OCI-LY1 (cell line): ENCODE measurements at regions not wholly inside any gene's neighbourhood (a gene's known extent, or its start where the extent isn't known, plus 50 kb on each side); places are given as distances from the start of the nearest gene placed in this dataset.

Experiments used
- H2AFZ ChIP-seq: fragments of 200-600 bp; sonication (generic), shearing (Covaris generic); 2 replicates; pipeline ENCODE4 v1.6.0; 2014; ENCODE audit warnings: antibody characterized with exemption, mild to moderate bottlenecking, low read length
- H3F3A ChIP-seq: fragments of 200-600 bp; sonication (generic), shearing (Covaris generic); 2 replicates; pipeline ENCODE4 v1.6.0; 2014; ENCODE audit warnings: mild to moderate bottlenecking, antibody characterized with exemption, low read length, moderate library complexity; ENCODE audit not compliant: insufficient read depth
- H3K27ac ChIP-seq: fragments of 200-600 bp; sonication (generic); 2 replicates; pipeline ENCODE4 v1.5.1; 2014; ENCODE audit warnings: low read length, mixed run types, mild to moderate bottlenecking, low read depth; ENCODE audit not compliant: poor library complexity, severe bottlenecking
- H3K27me3 ChIP-seq: fragments of 200-600 bp; sonication (generic); 2 replicates; pipeline ENCODE4 v1.6.0; 2014; ENCODE audit warnings: antibody characterized with exemption, mild to moderate bottlenecking, low read length, moderate library complexity; ENCODE audit not compliant: insufficient read depth
- H3K36me3 ChIP-seq: fragments of 200-600 bp; sonication (generic); 2 replicates; pipeline ENCODE4 v1.6.1; 2014; ENCODE audit warnings: mild to moderate bottlenecking, antibody characterized with exemption, low read length, moderate library complexity, mixed read lengths; ENCODE audit not compliant: insufficient read depth
- H3K4me1 ChIP-seq: fragments of 200-600 bp; sonication (generic); 2 replicates; pipeline ENCODE4 v1.5.1; 2014; ENCODE audit warnings: mild to moderate bottlenecking, low read length, moderate library complexity; ENCODE audit not compliant: insufficient read depth, severe bottlenecking
- H3K4me2 ChIP-seq: fragments of 200-600 bp; sonication (generic), shearing (Covaris generic); 2 replicates; pipeline ENCODE4 v1.6.1; 2014; ENCODE audit warnings: low read length
- H3K4me3 ChIP-seq: fragments of 200-600 bp; sonication (generic); 2 replicates; pipeline ENCODE4 v1.5.1; 2014; ENCODE audit warnings: low read length, low read depth, mild to moderate bottlenecking, mixed read lengths; ENCODE audit not compliant: poor library complexity, severe bottlenecking
- H3K79me2 ChIP-seq: fragments of 200-600 bp; shearing (Covaris generic); 2 replicates; pipeline ENCODE4 v1.6.1; 2016; ENCODE audit warnings: mixed run types, low read length, mixed read lengths; ENCODE audit not compliant: insufficient read depth
- H3K9ac ChIP-seq: fragments of 200-600 bp; sonication (generic), shearing (Covaris generic); 2 replicates; pipeline ENCODE4 v1.6.1; 2014; ENCODE audit warnings: mild to moderate bottlenecking, low read length, mixed read lengths
- H3K9me2 ChIP-seq: fragments of 200-600 bp; sonication (generic), shearing (Covaris generic); 2 replicates; pipeline ENCODE4 v1.6.1; 2014; ENCODE audit warnings: low read depth, mild to moderate bottlenecking, low read length, mixed read lengths
- H3K9me3 ChIP-seq: fragments of 200-600 bp; shearing (Covaris generic); 2 replicates; pipeline ENCODE4 v1.6.1; 2014; ENCODE audit warnings: low read length, mixed read lengths
- H4K20me1 ChIP-seq: fragments of 200-600 bp; sonication (generic), shearing (Covaris generic); 2 replicates; pipeline ENCODE4 v1.6.0; 2016; ENCODE audit warnings: mild to moderate bottlenecking, low read length; ENCODE audit not compliant: insufficient read depth
- CTCF ChIP-seq: fragments of 200-600 bp; sonication (generic), shearing (Covaris generic); IDR thresholded peaks from 2 replicates; pipeline ENCODE4 v1.5.1; 2017; ENCODE audit warnings: mild to moderate bottlenecking, antibody characterized with exemption, low read length, moderate library complexity, mixed read lengths
- EZH2 ChIP-seq: fragments of 200-600 bp; sonication (generic), shearing (Covaris generic); IDR thresholded peaks from 2 replicates; pipeline ENCODE4 v1.8.0; 2017; ENCODE audit warnings: borderline replicate concordance, mixed run types, mild to moderate bottlenecking, antibody characterized with exemption, low read length, moderate library complexity, mixed read lengths

GRCh38 chr20:55160037-55160436, 684.6 kb downstream of the DOK5 start:
- Histone ChIP-seq H3K9me3 (no peaks in the 10 kb centered on the region), H3K27ac (no peak overlapping the region)

GRCh38 chr20:55159230-55159629, 683.8 kb downstream of the DOK5 start:
- no peaks in the 10 kb centered on the region for H3K9me3 ChIP-seq
- no peak overlapping the region for H3K9ac ChIP-seq
- H2AFZ ChIP-seq = no peak overlapping the region
- H3F3A ChIP-seq = no peaks in the 10 kb centered on the region
- H3K27ac ChIP-seq = no peak overlapping the region
- H4K20me1 ChIP-seq = no peaks in the 10 kb centered on the region
- H3K4me3 ChIP-seq = no peak overlapping the region
- H3K36me3 ChIP-seq = no peaks in the 10 kb centered on the region
- H3K4me2 ChIP-seq = no peak overlapping the region
- no peaks in the 10 kb centered on the region for H3K4me1 ChIP-seq
- H3K27me3 ChIP-seq = no peaks in the 10 kb centered on the region
- TF ChIP-seq EZH2 (no peak), CTCF (no peak)
- H3K9me2 ChIP-seq = no peaks in the 10 kb centered on the region
- no peaks in the 10 kb centered on the region for H3K79me2 ChIP-seq

More at GRCh38 chr20:55160037-55160436, 684.6 kb downstream of the DOK5 start:
- H4K20me1 ChIP-seq = no peaks in the 10 kb centered on the region
- no peak overlapping the region for H3K4me3 ChIP-seq
- no peak overlapping the region for H2AFZ ChIP-seq
- no peaks in the 10 kb centered on the region for H3F3A ChIP-seq
- H3K9me2 ChIP-seq = no peaks in the 10 kb centered on the region
- H3K4me1 ChIP-seq = no peaks in the 10 kb centered on the region
- H3K9ac ChIP-seq = no peak overlapping the region
- H3K27me3 ChIP-seq = no peaks in the 10 kb centered on the region
- H3K79me2 ChIP-seq = no peaks in the 10 kb centered on the region
- no peak overlapping the region for H3K4me2 ChIP-seq
- H3K36me3 ChIP-seq = no peaks in the 10 kb centered on the region
- no peak for TF ChIP-seq CTCF
- TF ChIP-seq EZH2 = no peak

- H3K9me3 ChIP-seq = no peaks in the 10 kb centered on the region
- no peak overlapping the region for H2AFZ ChIP-seq
- no peaks in the 10 kb centered on the region for H3K36me3 ChIP-seq
- no peak overlapping the region for H3K9ac ChIP-seq
- no peak overlapping the region for H3K4me2 ChIP-seq
- H3K27ac ChIP-seq = no peak overlapping the region
- no peaks in the 10 kb centered on the region for H4K20me1 ChIP-seq
- H3F3A ChIP-seq = no peaks in the 10 kb centered on the region
- H3K4me1 ChIP-seq = no peaks in the 10 kb centered on the region
- TF ChIP-seq EZH2 = no peak
- no peak for TF ChIP-seq CTCF
- no peaks in the 10 kb centered on the region for H3K79me2 ChIP-seq
- H3K4me3 ChIP-seq = no peak overlapping the region
- H3K27me3 ChIP-seq = no peaks in the 10 kb centered on the region
- no peaks in the 10 kb centered on the region for H3K9me2 ChIP-seq
Observed at GRCh38 chr20:55158446-55158845, 683.1 kb downstream of the DOK5 start.
